ENCODE measurements at regions not wholly inside any gene's neighbourhood (a gene's known extent, or its start where the extent isn't known, plus 50 kb on each side); places are given as distances from the start of the nearest gene placed in this dataset.
A peak's percentile ranks its signal among the peaks of the same experiment; 100 is the strongest.

GRCh38 chr6:146881228-146882181 lies 282.7 kb downstream of the ADGB start:
- H3K27ac ChIP-seq (ENCODE audit: insufficient read depth in 1 of 2, low read depth in 1 of 2, low read length in 2 of 2, poor library complexity in 1 of 2, severe bottlenecking in 2 of 2): no peak overlapping the region
- peaks cover 0 to 2% (median 0%) of the 10 kb centered on the region in 5 experiments for H3K9me3 ChIP-seq (ENCODE audit: control extremely low read depth in 1 of 5, control insufficient read depth in 4 of 5, insufficient read depth in 2 of 5, low read depth in 1 of 5, low read length in 4 of 5)
- H3K4me3 ChIP-seq (ENCODE audit: control insufficient read depth in 1 of 7, extremely low read depth in 1 of 7, insufficient read depth in 4 of 7, low read depth in 2 of 7, low read length in 6 of 7): peak overlapping the region in 1 of 7 experiments; percentile 30
- no peaks in the 10 kb centered on the region for H3K27me3 ChIP-seq (replicated peaks in 2 of 5; ENCODE audit: control insufficient read depth in 4 of 5, insufficient read depth in 5 of 5, low read length in 4 of 5)
- ChIA-PET POLR2A (no interaction called here), CTCF (interaction anchor here (0.9 to 1.5 kb wide), 5 partner anchors 11 to 31 kb away, joined by 3 to 4 read pairs (median 3); no protein-coding TSS in a partner anchor)
- WGBS (ENCODE audit: insufficient coverage): 72% methylated on average over 9 of the region's 9 CpGs
- DNase-seq: peak in 2 of 3 donors; percentile 66 to 72
- H3K36me3 ChIP-seq (ENCODE audit: control insufficient read depth in 4 of 4, insufficient read depth in 4 of 4, low read length in 3 of 4): no peaks in the 10 kb centered on the region
- peaks cover 26 to 54% (median 49%) of the 10 kb centered on the region in 4 experiments for H3K4me1 ChIP-seq (ENCODE audit: control extremely low read depth in 1 of 4, control insufficient read depth in 4 of 4, insufficient read depth in 4 of 4, low read length in 3 of 4)

GRCh38 chr6:146883640-146884531 lies 285.1 kb downstream of the ADGB start:
- H3K27ac ChIP-seq (ENCODE audit: insufficient read depth in 1 of 2, low read depth in 1 of 2, low read length in 2 of 2, poor library complexity in 1 of 2, severe bottlenecking in 2 of 2): peak overlapping the region in 1 of 2 experiments; percentile 71
- peaks cover 5 to 41% (median 30%) of the 10 kb centered on the region in 4 experiments for H3K4me1 ChIP-seq (ENCODE audit: control extremely low read depth in 1 of 4, control insufficient read depth in 4 of 4, insufficient read depth in 4 of 4, low read length in 3 of 4)
- H3K36me3 ChIP-seq (ENCODE audit: control insufficient read depth in 4 of 4, insufficient read depth in 4 of 4, low read length in 3 of 4): no peaks in the 10 kb centered on the region
- H3K27me3 ChIP-seq (replicated peaks in 2 of 5; ENCODE audit: control insufficient read depth in 4 of 5, insufficient read depth in 5 of 5, low read length in 4 of 5): no peaks in the 10 kb centered on the region
- CTCF ChIA-PET: interaction anchor here (0.9 to 1.6 kb wide), 4 partner anchors 8 to 321 kb away, joined by 3 to 4 read pairs (median 3); partner anchors contain the start of gene STXBP5
- H3K4me3 ChIP-seq (ENCODE audit: control insufficient read depth in 1 of 7, extremely low read depth in 1 of 7, insufficient read depth in 4 of 7, low read depth in 2 of 7, low read length in 6 of 7): peak overlapping the region in 1 of 7 experiments; percentile 26
- POLR2A ChIA-PET: no interaction called here
- whole genome bisulfite sequencing (ENCODE audit: insufficient coverage): 100% methylated on average over 1 of the region's 4 CpGs
- H3K9me3 ChIP-seq (ENCODE audit: control extremely low read depth in 1 of 5, control insufficient read depth in 4 of 5, insufficient read depth in 2 of 5, low read depth in 1 of 5, low read length in 4 of 5): peaks cover 0 to 2% (median 0%) of the 10 kb centered on the region in 5 experiments
- no peak for DNase-seq

GRCh38 chr6:146884728-146885127 lies 286.0 kb downstream of the ADGB start:
- H3K4me3 ChIP-seq (ENCODE audit: control insufficient read depth in 1 of 7, extremely low read depth in 1 of 7, insufficient read depth in 4 of 7, low read depth in 2 of 7, low read length in 6 of 7): no peak overlapping the region
- peaks cover 0 to 2% (median 0%) of the 10 kb centered on the region in 5 experiments for H3K9me3 ChIP-seq (ENCODE audit: control extremely low read depth in 1 of 5, control insufficient read depth in 4 of 5, insufficient read depth in 2 of 5, low read depth in 1 of 5, low read length in 4 of 5)
- peak overlapping the region in 1 of 2 experiments; percentile 71 for H3K27ac ChIP-seq (ENCODE audit: insufficient read depth in 1 of 2, low read depth in 1 of 2, low read length in 2 of 2, poor library complexity in 1 of 2, severe bottlenecking in 2 of 2)
- H3K4me1 ChIP-seq (ENCODE audit: control extremely low read depth in 1 of 4, control insufficient read depth in 4 of 4, insufficient read depth in 4 of 4, low read length in 3 of 4): peaks cover 0 to 33% (median 22%) of the 10 kb centered on the region in 4 experiments
- no peaks in the 10 kb centered on the region for H3K36me3 ChIP-seq (ENCODE audit: control insufficient read depth in 4 of 4, insufficient read depth in 4 of 4, low read length in 3 of 4)
- POLR2A ChIA-PET: no interaction called here
- CTCF ChIA-PET: interaction anchor here (0.9 to 1.7 kb wide), 4 partner anchors 15 to 320 kb away, joined by 3 to 5 read pairs (median 3); partner anchors contain the start of gene STXBP5
- no peak for DNase-seq
- no peaks in the 10 kb centered on the region for H3K27me3 ChIP-seq (replicated peaks in 2 of 5; ENCODE audit: control insufficient read depth in 4 of 5, insufficient read depth in 5 of 5, low read length in 4 of 5)
- 100% methylated on average over 1 of the region's 2 CpGs for WGBS (ENCODE audit: insufficient coverage)

- CTCF ChIA-PET: interaction anchor here (1.7 kb wide), 1 partner anchor 16 kb away, joined by 5 read pairs; no protein-coding TSS in a partner anchor
- H3K36me3 ChIP-seq (ENCODE audit: control insufficient read depth in 4 of 4, insufficient read depth in 4 of 4, low read length in 3 of 4): no peaks in the 10 kb centered on the region
- H3K9me3 ChIP-seq (ENCODE audit: control extremely low read depth in 1 of 5, control insufficient read depth in 4 of 5, insufficient read depth in 2 of 5, low read depth in 1 of 5, low read length in 4 of 5): peaks cover 0 to 2% (median 0%) of the 10 kb centered on the region in 5 experiments
- peaks cover 0 to 29% (median 12%) of the 10 kb centered on the region in 4 experiments for H3K4me1 ChIP-seq (ENCODE audit: control extremely low read depth in 1 of 4, control insufficient read depth in 4 of 4, insufficient read depth in 4 of 4, low read length in 3 of 4)
- H3K27me3 ChIP-seq (replicated peaks in 2 of 5; ENCODE audit: control insufficient read depth in 4 of 5, insufficient read depth in 5 of 5, low read length in 4 of 5): no peaks in the 10 kb centered on the region
- POLR2A ChIA-PET: no interaction called here
- no peak for DNase-seq
- H3K4me3 ChIP-seq (ENCODE audit: control insufficient read depth in 1 of 7, extremely low read depth in 1 of 7, insufficient read depth in 4 of 7, low read depth in 2 of 7, low read length in 6 of 7): no peak overlapping the region
- WGBS (ENCODE audit: insufficient coverage): 60% methylated on average over 2 of the region's 4 CpGs
- peak overlapping the region in 1 of 2 experiments; percentile 78 for H3K27ac ChIP-seq (ENCODE audit: insufficient read depth in 1 of 2, low read depth in 1 of 2, low read length in 2 of 2, poor library complexity in 1 of 2, severe bottlenecking in 2 of 2)
Observed at GRCh38 chr6:146885708-146886457, 287.1 kb downstream of the ADGB start.

- Histone ChIP-seq H3K4me3 (ENCODE audit: control insufficient read depth in 1 of 7, extremely low read depth in 1 of 7, insufficient read depth in 4 of 7, low read depth in 2 of 7, low read length in 6 of 7) (no peak overlapping the region), H3K4me1 (ENCODE audit: control extremely low read depth in 1 of 4, control insufficient read depth in 4 of 4, insufficient read depth in 4 of 4, low read length in 3 of 4) (peaks cover 0 to 31% (median 12%) of the 10 kb centered on the region in 4 experiments), H3K36me3 (ENCODE audit: control insufficient read depth in 4 of 4, insufficient read depth in 4 of 4, low read length in 3 of 4) (no peaks in the 10 kb centered on the region), H3K27ac (ENCODE audit: insufficient read depth in 1 of 2, low read depth in 1 of 2, low read length in 2 of 2, poor library complexity in 1 of 2, severe bottlenecking in 2 of 2) (peak overlapping the region in 1 of 2 experiments; percentile 78), H3K9me3 (ENCODE audit: control extremely low read depth in 1 of 5, control insufficient read depth in 4 of 5, insufficient read depth in 2 of 5, low read depth in 1 of 5, low read length in 4 of 5) (peaks cover 0 to 2% (median 0%) of the 10 kb centered on the region in 5 experiments), H3K27me3 (replicated peaks in 2 of 5; ENCODE audit: control insufficient read depth in 4 of 5, insufficient read depth in 5 of 5, low read length in 4 of 5) (no peaks in the 10 kb centered on the region)
- DNase-seq: no peak
- 100% methylated on average over 1 of the region's 5 CpGs for WGBS (ENCODE audit: insufficient coverage)
- ChIA-PET CTCF (no interaction called here), POLR2A (no interaction called here)
Observed at GRCh38 chr6:146886587-146887446, 288.0 kb downstream of the ADGB start.

Data from common myeloid progenitor, CD34-positive (primary cell).